NCI-H524 treated with DMSO at 0.1 percent for 48 hours (cell line): ENCODE measurements at regions not wholly inside any gene's neighbourhood (a gene's known extent, or its start where the extent isn't known, plus 50 kb on each side); places are given as distances from the start of the nearest gene placed in this dataset.
"Not testable (repeated sequence)": the region's sequence is repeated elsewhere in the genome, so short reads cannot be mapped to it uniquely, and the experiment has no call there.

ENCODE experiments used
- DNase-seq: peaks from one replicate; lab custom pipeline; 2025; lab: John Stamatoyannopoulos, UW

DNA sequence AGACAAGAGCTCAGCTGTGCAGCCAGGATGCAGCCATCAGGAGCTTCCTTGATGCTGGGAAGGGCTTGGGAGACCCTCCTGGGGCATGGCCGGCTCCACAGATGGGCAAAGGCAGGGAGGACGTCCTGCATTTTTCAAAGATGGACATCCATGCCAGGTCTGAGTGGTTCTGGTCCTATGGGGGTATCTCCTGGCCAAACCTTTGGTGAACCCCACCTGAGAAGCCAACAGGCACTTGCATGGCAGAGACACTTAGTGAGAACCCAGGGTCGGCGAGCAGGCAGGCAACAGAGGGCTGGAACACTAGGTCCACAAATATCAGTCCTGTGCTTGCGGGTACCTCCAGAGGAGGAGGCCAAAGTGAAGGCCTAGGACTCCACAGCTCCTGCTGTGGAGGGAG, 70.0 kb downstream of the KCTD15 start:
- DNase-seq: no peak

- no peak for DNase-seq
Measured at GRCh38 chr19:33868076-33868735, 71.5 kb downstream of the KCTD15 start.

DNA sequence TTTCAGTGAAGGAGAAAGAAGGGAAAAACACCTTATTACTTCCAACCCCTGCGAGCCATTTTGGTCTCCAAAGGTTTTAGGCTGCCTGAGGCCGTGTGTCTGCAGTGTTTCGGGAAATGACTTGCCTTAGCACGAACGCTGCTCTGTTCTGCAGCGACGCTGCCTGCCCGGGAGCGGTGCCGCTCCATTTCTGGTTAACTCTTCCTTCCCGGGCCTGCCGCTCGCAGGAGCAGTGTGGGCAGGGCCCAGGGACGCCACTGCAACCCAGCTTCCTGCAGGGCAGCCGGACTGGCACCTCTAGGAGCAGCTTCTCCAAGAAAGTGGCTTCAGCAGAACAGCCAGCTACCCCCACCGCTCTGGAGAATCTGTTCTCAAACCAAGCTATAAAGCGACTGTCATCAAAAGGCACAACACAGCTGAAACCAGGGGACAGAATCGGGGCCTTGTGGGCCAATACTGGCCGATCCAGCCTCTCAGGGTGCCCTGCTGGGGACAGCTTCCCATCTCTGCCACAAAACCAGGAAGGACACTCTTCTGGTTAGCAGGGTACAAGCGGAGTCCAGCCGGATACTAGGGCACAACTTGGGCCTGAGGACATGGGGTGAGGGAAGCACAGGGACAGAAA, 72.2 kb downstream of the KCTD15 start:
- no peak for DNase-seq

DNA sequence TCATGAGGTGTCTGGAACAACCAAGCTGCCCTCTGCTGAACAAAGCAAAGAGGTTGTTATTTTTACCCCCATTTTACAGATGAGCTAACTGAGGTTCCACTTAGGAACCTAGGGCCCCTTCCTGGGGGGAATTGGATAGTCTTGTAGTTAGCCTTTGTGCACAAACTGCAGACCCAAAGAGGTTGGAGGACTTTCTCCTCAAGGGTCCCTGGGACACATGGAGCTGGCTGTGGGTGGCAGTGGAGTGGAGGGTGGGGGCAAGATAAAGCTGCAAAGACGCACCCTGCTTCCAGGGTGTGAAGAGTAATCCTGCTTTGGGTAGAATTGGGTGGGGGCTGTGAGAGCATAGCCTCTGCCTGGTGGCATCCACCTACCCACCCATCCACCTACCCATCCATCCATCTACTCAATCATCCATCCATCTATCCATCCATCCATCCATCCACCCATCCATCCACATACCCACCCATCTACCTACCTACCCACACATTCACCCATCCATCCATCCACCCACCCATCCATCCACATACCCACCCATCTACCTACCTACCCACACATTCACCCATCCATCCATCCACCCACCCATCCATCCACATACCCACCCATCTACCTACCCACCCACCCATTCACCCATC, 73.7 kb downstream of the KCTD15 start:
- DNase-seq: not testable (repeated sequence)

- DNase-seq: no peak
Measured at GRCh38 chr19:33871605-33872004, 74.9 kb downstream of the KCTD15 start.

DNA sequence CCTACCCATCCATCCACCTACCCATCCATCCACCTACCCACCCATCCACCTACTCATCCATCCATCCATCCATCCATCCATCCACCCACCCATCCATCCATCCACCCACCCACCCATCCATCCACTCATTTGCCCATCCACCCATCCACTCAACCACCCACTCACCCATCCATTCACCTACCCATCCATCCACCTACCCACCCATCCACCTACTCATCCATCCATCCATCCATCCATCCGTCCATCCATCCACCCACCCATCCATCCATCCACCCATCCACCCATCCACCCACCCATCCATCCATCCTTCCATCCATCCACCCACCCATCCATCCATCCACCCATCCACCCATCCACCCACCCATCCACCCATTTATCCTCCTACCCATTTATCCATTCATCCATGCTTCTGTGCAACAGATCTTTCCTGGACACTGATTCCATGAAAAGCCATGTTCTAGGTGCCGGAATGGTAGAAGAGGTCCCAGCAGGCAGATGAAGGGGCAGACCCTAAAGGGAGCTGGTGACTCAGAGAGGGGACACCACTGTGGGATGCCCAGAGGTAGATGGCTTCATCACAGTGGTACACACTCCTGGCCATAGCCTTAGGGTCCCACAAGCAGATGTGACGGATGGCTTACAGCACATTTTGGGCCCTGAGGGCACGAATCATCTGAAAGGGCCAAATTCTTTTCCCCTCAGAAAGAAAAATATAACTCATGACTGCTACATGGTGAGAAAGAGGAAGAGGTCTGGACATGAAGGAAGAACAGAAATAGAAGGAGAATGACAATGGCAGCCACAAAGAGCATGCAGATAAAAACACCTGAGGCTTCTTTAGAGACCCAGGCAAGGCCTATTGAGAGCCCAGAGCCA, 76.0 kb downstream of the KCTD15 start:
- DNase-seq: no peak

DNA sequence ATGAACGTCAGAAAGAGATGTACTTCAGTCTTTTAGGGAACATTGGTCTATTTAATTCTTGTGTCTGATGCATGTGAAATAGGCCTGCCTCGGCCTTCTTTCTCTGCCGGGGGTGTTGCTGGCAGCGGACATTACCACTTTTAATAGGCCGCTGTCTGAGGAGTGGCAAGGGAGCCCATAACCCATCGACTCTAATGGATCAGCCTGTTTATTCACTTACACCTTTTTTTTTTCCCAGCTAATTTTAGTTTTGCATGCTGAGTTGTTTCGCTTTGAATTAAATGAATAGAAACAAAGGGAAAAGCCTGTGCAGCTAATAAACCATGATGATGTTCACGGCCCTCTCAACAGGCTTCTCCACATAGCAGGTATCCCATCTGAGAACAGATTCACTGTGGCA, 78.4 kb downstream of the KCTD15 start:
- no peak for DNase-seq

DNA sequence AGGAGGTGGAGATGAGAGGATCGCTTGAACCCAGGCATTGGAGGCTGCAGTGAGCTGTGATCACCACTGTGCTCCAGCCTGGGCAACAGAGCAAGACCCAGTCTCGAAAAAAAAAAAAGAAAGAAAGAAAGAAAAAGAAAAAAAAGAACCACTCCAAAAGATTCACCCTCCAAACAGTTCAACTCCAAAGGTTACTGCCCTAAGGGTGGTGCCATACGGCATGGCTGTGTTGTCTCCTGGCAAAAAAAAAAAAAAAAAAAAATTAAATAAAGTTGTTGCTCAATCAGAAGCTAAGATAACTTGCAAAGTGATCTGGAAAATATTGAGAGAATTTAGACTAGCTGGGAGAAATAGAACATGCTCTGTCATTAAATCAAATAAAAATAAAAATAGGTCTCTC, 79.5 kb downstream of the KCTD15 start:
- no peak for DNase-seq

DNA sequence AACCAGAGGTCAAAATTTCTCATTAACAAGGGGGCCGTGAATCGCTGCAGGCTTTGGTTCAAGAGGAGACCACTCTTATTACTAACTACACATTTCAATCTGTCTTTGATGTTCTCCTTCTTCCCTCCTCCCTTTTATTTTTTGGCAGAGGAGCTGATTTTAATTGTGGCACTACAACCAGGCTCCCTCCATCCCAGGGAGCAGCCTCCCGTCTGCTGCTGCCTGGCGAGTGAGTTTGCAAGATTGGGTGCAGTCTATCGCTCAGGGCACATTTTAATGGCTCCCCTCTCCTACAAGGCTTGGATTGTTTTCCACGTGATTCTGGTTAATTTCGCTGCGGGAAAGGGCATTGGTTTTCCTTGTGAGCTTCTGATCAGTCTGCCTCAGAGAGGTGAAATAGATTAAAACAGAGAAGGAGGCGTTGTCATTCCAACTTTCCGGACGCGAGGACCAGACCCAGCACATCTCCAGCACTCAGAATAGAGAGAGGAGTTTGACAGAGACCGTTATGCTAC, 81.4 kb downstream of the KCTD15 start:
- DNase-seq: no peak

DNA sequence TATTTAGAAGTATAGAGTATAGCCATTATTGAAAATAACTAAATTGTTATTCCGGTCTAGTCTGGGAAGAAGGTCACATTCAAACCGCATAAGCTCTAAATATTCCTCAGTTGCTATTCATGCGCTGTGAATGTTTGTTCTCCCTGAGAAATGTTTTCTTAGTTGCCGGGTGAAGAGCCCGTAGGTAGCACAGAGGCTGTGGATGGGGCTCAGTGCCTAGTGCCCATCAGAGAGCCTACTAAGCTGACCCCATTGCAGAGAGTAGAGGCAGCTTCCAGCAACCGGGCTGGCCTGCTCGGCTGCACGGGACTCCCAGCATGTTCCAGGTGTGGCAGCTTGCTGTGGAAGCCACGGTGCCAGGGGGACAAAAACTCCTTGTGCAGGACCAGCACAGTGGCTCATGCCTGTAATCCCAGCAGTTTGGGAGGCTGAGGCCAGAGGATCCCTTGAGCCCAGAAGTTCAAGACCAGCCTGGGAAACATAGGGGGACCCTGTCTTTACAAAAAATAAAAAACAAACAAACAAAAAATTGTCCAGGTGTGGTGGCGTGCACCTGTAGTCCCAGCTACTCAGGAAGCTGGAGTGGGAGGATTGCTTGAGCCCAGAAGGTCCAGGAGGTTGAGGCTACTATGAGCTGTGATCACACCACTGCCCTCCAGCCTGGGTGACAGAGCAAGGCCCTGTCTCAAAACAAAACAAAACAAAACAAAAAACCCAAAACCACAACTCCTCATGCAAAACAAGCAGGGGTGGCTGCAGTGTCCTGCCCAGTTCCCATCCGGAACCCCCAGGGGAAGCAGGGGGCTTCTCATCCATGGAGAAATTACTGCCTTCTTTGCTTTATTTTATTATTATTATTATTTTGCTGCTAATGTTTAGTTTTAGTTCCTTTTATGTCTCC, 82.5 kb downstream of the KCTD15 start:
- DNase-seq: no peak

GRCh38 chr19:33879818-33880575, 83.3 kb downstream of the KCTD15 start:
- no peak for DNase-seq

- no peak for DNase-seq
Measured at GRCh38 chr19:33883859-33884519, 87.3 kb downstream of the KCTD15 start.

DNA sequence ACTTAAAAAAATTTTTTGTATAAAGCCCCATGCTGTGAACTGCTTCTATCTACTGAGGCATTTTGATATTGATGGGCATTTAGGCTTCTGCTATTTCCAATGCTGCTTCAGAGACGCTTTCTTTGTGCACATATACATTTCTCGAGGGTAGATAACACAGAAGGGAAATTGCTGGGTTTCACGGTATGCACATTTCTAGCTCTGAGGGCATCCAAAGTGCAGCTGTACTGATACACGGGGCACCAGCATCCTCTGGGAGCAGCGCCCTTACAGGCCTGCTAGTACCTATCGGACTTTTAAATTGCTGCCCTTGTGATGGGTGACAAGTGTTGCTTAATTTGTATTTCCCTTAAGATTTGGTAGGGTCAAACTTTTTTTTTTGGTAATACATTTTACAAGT, 88.6 kb downstream of the KCTD15 start:
- DNase-seq: no peak

- DNase-seq: no peak
Measured at GRCh38 chr19:33887891-33888290, 91.2 kb downstream of the KCTD15 start.

- DNase-seq: no peak
Measured at GRCh38 chr19:33888665-33889064, 92.0 kb downstream of the KCTD15 start.

DNA sequence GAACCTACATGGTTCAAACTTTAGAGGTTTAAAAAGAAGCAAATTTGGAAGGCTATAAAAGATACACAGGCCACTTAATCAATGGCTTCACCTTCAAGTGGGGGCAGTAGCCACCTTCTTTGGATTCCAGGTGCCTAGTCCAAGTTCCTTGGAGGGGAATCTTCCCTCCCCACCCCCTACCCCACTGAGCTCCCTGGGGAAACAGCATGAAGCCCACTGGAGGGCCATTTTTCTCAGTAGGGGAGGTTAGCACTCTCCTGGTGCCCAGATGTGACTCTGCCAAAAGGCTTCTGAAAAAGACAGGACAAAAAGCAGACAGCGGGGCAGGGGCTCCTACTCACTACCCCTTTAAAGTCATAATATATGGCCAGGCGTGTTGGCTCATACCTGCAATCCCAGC, 93.9 kb downstream of the KCTD15 start:
- DNase-seq: no peak

GRCh38 chr19:33891773-33892172, 95.1 kb downstream of the KCTD15 start:
- DNase-seq: no peak

DNA sequence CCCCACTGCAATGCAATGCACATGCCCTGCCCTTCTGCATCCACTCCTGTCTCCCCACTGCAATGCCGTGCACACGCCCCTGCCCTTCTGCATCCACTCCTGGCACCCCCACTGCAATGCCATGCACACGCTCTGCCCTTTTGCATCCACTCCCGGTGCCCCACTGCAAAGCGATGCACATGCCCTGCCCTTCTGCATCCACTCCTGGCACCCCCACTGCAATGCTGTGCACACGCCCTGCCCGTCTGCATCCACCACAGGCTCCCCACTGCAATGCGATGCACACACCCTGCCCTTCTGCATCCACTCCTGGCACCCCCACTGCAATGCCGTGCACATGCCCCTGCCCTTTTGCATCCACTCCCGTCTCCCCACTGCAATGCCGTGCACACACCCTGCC, 98.1 kb downstream of the KCTD15 start:
- no peak for DNase-seq

DNA sequence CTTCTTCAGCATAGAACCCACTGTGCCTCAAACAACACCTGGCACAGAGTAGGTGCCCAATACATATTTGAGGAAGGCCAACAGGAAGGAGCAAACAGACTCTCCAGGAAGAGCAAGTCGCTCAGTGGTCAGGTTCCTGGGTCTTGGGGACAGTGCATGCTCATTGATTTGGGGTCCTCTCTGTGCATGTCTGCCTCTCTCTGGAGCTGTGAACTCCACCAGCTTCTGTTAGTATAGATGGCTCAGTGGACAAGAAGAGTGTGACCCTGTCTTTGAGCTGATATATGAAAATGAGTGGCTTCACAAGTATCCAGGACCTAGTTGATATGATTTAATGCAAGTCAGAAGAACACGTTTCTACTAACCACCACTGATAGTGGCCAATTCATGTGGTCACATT, 98.7 kb downstream of the KCTD15 start:
- no peak for DNase-seq

- DNase-seq: no peak
Measured at GRCh38 chr19:33898062-33898677, 101.5 kb downstream of the KCTD15 start.
